Hematopoietic multipotent progenitor cell (in vitro differentiated cells): ENCODE measurements at regions not wholly inside any gene's neighbourhood (a gene's known extent, or its start where the extent isn't known, plus 50 kb on each side); places are given as distances from the start of the nearest gene placed in this dataset.
"Not testable (repeated sequence)": the region's sequence is repeated elsewhere in the genome, so short reads cannot be mapped to it uniquely, and the experiment has no call there.

ENCODE experiments used
- DNase-seq, 3 donors: peaks; one replicate each; pipeline ENCODE4 v3.0.0-alpha.2; 2011 to 2015; ENCODE audit warnings: low read depth in 2 of 3, low spot score in 2 of 3

GRCh38 chr3:115251509-115251908, 104.4 kb upstream of the ZBTB20 start:
- no peak for DNase-seq

GRCh38 chr3:115252679-115253078, 105.6 kb upstream of the ZBTB20 start:
- DNase-seq: no peak

DNA sequence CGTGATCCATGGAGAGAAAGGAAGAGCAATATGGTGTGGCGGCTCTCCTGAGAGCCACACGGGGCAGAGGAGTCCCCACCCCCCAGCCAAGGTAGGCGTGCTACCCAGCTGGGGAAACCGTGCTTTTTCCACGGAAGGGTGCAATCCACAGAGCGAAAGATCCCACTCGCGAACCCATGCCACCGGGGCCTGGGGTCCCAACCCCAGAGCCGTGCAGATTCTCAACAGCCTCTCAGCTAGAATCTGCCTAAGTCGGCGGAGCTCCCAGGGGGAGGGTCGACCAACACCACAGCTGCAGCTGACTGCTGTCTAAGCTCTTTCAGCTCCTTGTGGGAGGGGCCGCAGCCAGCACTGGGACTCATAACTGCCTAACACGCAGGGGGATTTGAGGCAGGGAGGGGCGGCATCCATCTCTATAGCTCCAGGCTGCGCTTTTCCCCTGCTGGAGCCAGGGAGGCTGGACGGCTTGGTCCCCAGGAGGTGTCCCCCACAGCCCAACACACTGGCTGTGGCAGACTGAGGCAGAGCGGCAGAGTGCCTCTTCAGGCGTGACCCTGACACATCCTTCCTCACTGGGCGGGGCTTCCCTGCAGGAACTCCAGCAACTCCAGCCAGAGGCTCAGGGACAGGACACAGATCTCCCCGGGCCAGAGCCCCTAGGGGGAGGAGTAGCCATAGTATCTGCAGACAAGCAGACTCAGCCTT, 107.6 kb upstream of the ZBTB20 start:
- no peak for DNase-seq

- no peak for DNase-seq
These were observed 108.1 kb upstream of the ZBTB20 start for GRCh38 chr3:115255197-115255585.

- no peak for DNase-seq
These were observed 123.8 kb upstream of the ZBTB20 start for GRCh38 chr3:115270849-115271248.

- no peak for DNase-seq
These were observed 125.1 kb upstream of the ZBTB20 start for GRCh38 chr3:115272036-115272824.

DNA sequence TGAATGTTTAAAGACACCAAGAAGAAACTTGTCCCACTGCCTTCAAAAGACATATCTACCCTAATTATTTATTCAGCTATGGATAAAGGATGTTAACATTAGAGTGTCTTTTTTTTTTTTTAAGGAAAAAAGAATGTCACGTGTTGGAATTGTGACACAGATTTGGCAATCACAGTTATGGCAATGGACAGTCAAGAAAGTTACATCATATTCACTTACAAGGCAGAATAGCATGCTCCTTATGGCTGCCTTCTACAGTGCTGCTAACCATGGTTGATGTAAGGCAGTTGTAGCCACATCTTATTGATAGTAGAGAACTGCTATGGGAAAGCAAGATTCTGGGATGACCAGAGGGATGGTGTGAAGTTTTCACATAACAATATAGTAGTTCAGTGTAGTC, 128.8 kb upstream of the ZBTB20 start:
- no peak for DNase-seq

GRCh38 chr3:115279939-115280338, 132.9 kb upstream of the ZBTB20 start:
- peak in 1 of 3 donors; percentile 3 for DNase-seq

- no peak for DNase-seq
These were observed 133.4 kb upstream of the ZBTB20 start for GRCh38 chr3:115280506-115280905.

GRCh38 chr3:115281697-115282675, 134.9 kb upstream of the ZBTB20 start:
- no peak for DNase-seq

DNA sequence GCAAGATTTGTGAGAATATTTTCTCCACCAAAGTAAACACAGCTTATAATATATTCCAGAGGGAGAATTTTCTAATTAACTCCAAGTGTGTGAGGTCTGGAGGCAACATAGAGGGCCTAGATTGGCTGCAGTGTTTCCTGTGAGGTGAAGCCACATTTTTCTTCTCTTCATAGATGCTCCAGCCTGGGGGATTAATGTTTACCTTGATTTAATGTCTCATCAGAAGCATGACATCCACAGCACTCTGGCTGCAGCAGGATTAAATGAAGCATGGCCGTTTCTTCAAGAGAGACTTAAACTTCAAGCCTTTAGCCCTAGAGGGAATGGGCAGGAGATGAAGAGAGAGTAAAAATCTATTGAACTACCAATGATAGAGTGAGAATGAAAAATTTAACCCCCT, 137.9 kb upstream of the ZBTB20 start:
- no peak for DNase-seq

- DNase-seq: no peak
These were observed 139.6 kb upstream of the ZBTB20 start for GRCh38 chr3:115286529-115287197.

GRCh38 chr3:115287198-115287597, 140.1 kb upstream of the ZBTB20 start:
- DNase-seq: no peak

- DNase-seq: no peak
These were observed 145.0 kb upstream of the ZBTB20 start for GRCh38 chr3:115292131-115292530.

DNA sequence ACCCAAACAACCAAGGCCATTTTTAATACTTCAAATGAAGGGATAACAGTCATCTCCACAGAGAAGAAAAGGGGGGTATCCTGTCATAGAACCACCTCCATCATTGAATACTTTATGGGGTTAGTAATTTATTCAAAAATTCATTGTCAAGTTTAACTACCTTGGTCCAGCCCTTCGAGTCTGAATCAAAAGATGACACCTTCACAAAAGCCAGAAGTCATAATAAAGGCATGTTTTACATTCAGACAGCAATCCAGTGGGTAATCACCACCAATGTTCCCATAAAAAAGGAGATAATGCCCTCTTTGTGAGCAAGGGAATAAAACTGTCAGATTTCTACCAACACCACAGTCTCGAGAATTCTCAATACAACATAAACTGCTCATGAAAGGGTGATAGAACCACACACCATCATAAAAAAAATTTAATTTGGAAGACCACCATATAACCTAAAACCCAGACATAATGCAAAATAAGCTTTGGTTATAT, 145.6 kb upstream of the ZBTB20 start:
- no peak for DNase-seq

GRCh38 chr3:115293321-115293720, 146.2 kb upstream of the ZBTB20 start:
- DNase-seq: no peak

- no peak for DNase-seq
These were observed 154.3 kb upstream of the ZBTB20 start for GRCh38 chr3:115301364-115301860.

- not testable (repeated sequence) for DNase-seq
These were observed 170.9 kb upstream of the ZBTB20 start for GRCh38 chr3:115317953-115318352.

DNA sequence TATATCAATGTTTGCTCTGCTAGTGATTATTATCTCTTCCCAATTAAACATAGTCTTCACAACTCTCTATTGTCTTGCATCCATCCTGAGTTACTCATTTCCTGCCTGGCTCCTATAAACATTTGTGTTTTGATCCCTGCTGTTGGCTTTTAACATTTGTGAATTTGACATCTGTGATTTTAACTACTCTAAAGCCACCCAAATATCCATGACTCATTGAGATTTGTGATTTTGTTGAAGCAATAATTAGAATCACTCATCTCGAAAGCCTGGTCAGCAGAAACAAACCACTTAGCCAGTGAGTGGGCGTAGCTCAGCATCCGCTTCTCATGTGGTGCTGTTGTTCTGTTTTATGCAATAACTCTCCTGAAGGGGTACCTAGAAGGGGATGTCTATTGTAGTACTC, 174.3 kb upstream of the ZBTB20 start:
- DNase-seq: no peak

DNA sequence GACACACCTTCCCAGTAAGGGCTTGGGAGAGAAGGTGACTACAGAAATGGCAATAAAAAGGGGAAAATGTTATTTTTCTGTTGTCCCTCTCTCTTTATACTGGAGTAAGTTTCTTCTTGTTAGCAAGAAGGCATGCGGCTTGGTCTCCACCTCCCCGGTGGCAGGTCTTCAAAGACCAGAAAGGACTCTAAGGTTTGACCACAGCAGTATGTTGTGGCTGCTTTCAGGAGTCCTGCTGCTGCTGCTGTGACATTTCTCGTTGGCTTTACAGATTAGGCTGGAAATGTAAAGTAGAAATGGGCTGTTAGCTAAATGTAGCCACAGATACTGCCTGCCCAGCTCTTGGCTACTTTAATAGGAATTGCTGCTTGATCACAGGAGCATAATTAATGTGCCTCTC, 175.8 kb upstream of the ZBTB20 start:
- no peak for DNase-seq
